K562 (cell line): ENCODE measurements at regions not wholly inside any gene's neighbourhood (a gene's known extent, or its start where the extent isn't known, plus 50 kb on each side); places are given as distances from the start of the nearest gene placed in this dataset.

ENCODE experiments used
- ATAC-seq: fragments of 200-7000 bp; cut with Tn5 transposase; 3 replicates; pipeline ENCODE4 v1.9.1; 2020; ENCODE audit warnings: moderate library complexity
- BruUV-seq: library from RNA; stranded (reverse); fragments of 400-500 nt; replicated peaks from 2 replicates; lab custom pipeline; 2021; lab: Mats Ljungman, UMichigan
- CTCF ChIA-PET: fragments of 300-600 bp; formaldehyde crosslinking; extraction: SDS; loops from one replicate; lab custom pipeline; 2021; ENCODE audit warnings: low intra/inter-chr PET ratio; lab: Yijun Ruan, JAX
- POLR2A ChIA-PET: fragments of 300-600, 350-650 bp; sonication (Branson Sonifier 250); formaldehyde crosslinking; extraction: SDS; loops from one replicate; lab custom pipeline; 2021; ENCODE audit warnings: antibody characterized with exemption, inconsistent platforms; lab: Yijun Ruan, JAX
- DNase-seq, 4 experiments: peaks; one replicate each; pipeline versions ENCODE4 v3.0.0 to v3.0.0-alpha.2; 2011 to 2018; ENCODE audit warnings: low spot score in 3 of 4, mixed read lengths in 3 of 4; ENCODE audit errors: extremely low read depth in 1 of 4
- FAIRE-seq: peaks from 2 replicates; lab custom pipeline; 2011; peaks lifted over from hg19 to GRCh38; lab: Jason Lieb, UNC
- H2AFZ ChIP-seq: 2 replicates; pipeline ENCODE4 v1.6.0; 2011; ENCODE audit warnings: low read depth, low read length, control low read depth, inconsistent platforms
- H3K27ac ChIP-seq: fragments of 200-600 bp; 3 replicates; pipeline ENCODE4 v1.8.0; 2011; ENCODE audit warnings: low read depth, mild to moderate bottlenecking, control low read depth, inconsistent platforms, low read length, moderate library complexity, mixed read lengths; ENCODE audit errors: extremely low read depth
- H3K27me3 ChIP-seq, 2 experiments: fragments of 300-600 bp in 1 of 2; 2 replicates in 1 of 2; 3 replicates in 1 of 2; pipeline versions ENCODE4 v1.6.0 to v1.8.0; 2011; ENCODE audit warnings: inconsistent platforms in 2 of 2, low read length in 2 of 2, mild to moderate bottlenecking in 1 of 2, mixed read lengths in 1 of 2, moderate library complexity in 1 of 2; ENCODE audit not compliant: control insufficient read depth in 2 of 2, insufficient read depth in 2 of 2
- H3K36me3 ChIP-seq: fragments of 300-600 bp; 3 replicates; pipeline ENCODE4 v1.8.0; 2011; ENCODE audit warnings: mild to moderate bottlenecking, low read length, inconsistent platforms; ENCODE audit not compliant: control insufficient read depth, insufficient read depth
- H3K4me1 ChIP-seq, 2 experiments: fragments of 200-600 bp in 1 of 2; replicated peaks in 1 of 2; 2 replicates in 1 of 2; 3 replicates in 1 of 2; pipeline versions ENCODE4 v1.5.1 to v1.8.0; 2011; ENCODE audit warnings: inconsistent platforms in 2 of 2, low read length in 2 of 2, mild to moderate bottlenecking in 1 of 2, mixed read lengths in 1 of 2, moderate library complexity in 1 of 2; ENCODE audit not compliant: control insufficient read depth in 2 of 2, insufficient read depth in 2 of 2
- H3K4me2 ChIP-seq: 2 replicates; pipeline ENCODE4 v1.6.1; 2011; ENCODE audit warnings: low read length, control low read depth, inconsistent platforms, mixed read lengths; ENCODE audit not compliant: insufficient read depth
- H3K4me3 ChIP-seq: fragments of 200-600 bp; sonication (generic), shearing (Covaris generic); 2 replicates; pipeline ENCODE4 v1.5.1; 2016; ENCODE audit warnings: control low read depth, inconsistent platforms
- H3K79me2 ChIP-seq: fragments of 200-600 bp; 3 replicates; pipeline ENCODE4 v1.8.0; 2011; ENCODE audit warnings: low read length, inconsistent platforms; ENCODE audit not compliant: control insufficient read depth, insufficient read depth
- H3K9ac ChIP-seq, 2 experiments: 2 replicates each; pipeline versions ENCODE4 v1.6.0 to v1.6.1; 2011; ENCODE audit warnings: low read depth in 2 of 2, low read length in 2 of 2, control low read depth in 1 of 2, inconsistent platforms in 1 of 2, mild to moderate bottlenecking in 1 of 2, mixed read lengths in 1 of 2; ENCODE audit not compliant: insufficient read depth in 1 of 2
- H3K9me1 ChIP-seq: one replicate; pipeline ENCODE4 v1.6.0; 2011; ENCODE audit warnings: inconsistent platforms, mild to moderate bottlenecking, low read length, moderate library complexity; ENCODE audit not compliant: control insufficient read depth, insufficient read depth
- H3K9me3 ChIP-seq: replicated peaks from 2 replicates; pipeline ENCODE4 v1.5.1; 2011; ENCODE audit warnings: low read depth, low read length, inconsistent platforms; ENCODE audit not compliant: control insufficient read depth, insufficient read depth
- H4K20me1 ChIP-seq: replicated peaks from 2 replicates; pipeline ENCODE4 v1.6.1; 2011; ENCODE audit warnings: low read length, inconsistent platforms, mixed read lengths; ENCODE audit not compliant: control insufficient read depth, insufficient read depth
- GATA2 ChIP-seq: sonication (generic); formaldehyde crosslinking; IDR thresholded peaks from 2 replicates; pipeline ENCODE4 v1.4.0; 2020; ENCODE audit warnings: mild to moderate bottlenecking, missing genetic modification reagents
- HDGF ChIP-seq: fragments of 450-650 bp; IDR thresholded peaks from 2 replicates; pipeline ENCODE4 v1.6.1; 2016
- NUFIP1 ChIP-seq: fragments of 450-650 bp; IDR thresholded peaks from 2 replicates; pipeline ENCODE4 v1.6.1; 2018; ENCODE audit not compliant: partially characterized antibody
- TSHZ1 ChIP-seq: fragments of 250-450 bp; sonication (Bioruptor Pico); IDR thresholded peaks from 2 replicates; pipeline ENCODE4 v1.4.0; 2020; ENCODE audit warnings: mild to moderate bottlenecking, moderate library complexity
- whole genome bisulfite sequencing: fragments of 100-300 bp; shearing (Covaris generic); methylation state at CpG from one replicate; pipeline ENCODE4 v1.1.6; 2016; ENCODE audit warnings: low coverage, mixed read lengths; ENCODE audit not compliant: insufficient coverage; ENCODE audit errors: missing lambda C conversion rate; 5-methylcytosine and 5-hydroxymethylcytosine counted together
- in situ Hi-C: fragments of 300-500 bp; cut with MboI; formaldehyde crosslinking; loops from 4 replicates; pipeline ENCODE4 v1.15.0; 2018; ENCODE audit warnings: inconsistent platforms, mixed read lengths
- intact Hi-C: fragments of 100-400 bp; cut with micrococcal nuclease; formaldehyde crosslinking; loops from 2 replicates; pipeline ENCODE4 v1.14.2; 2022

GRCh38 chr9:102202126-102202525, 463.7 kb upstream of the GRIN3A start:
- in situ Hi-C loops (no loop called here), intact Hi-C loops (no loop called here)
- Histone ChIP-seq H3K27ac (no peak overlapping the region), H3K27me3 (no peaks in the 10 kb centered on the region), H3K4me1 (no peaks in the 10 kb centered on the region), H3K4me3 (no peak overlapping the region), H4K20me1 (no peaks in the 10 kb centered on the region), H3K4me2 (no peak overlapping the region), H2AFZ (no peak overlapping the region), H3K9ac (no peak overlapping the region), H3K9me1 (no peaks in the 10 kb centered on the region), H3K9me3 (no peaks in the 10 kb centered on the region), H3K79me2 (no peaks in the 10 kb centered on the region), H3K36me3 (no peaks in the 10 kb centered on the region)
- DNase-seq, result no peak
- ATAC-seq, result no peak
- BruUV-seq, result no TSS peak
- 0% methylated on average over 1 of the region's 1 CpG for WGBS
- ChIA-PET POLR2A (no interaction called here), CTCF (no interaction called here)
- FAIRE-seq, result no peak
- no peak for TF ChIP-seq GATA2 (CRISPR knock-in tag)
- no peak for TF ChIP-seq TSHZ1

- CTCF ChIA-PET, result no interaction called here
- in situ Hi-C loops, result no loop called here
- 0% methylated on average over 1 of the region's 1 CpG for WGBS
- H3K27me3 ChIP-seq, result no peaks in the 10 kb centered on the region
- no peak overlapping the region for H3K4me2 ChIP-seq
- TF ChIP-seq NUFIP1 (no peak), HDGF (no peak)
- TF ChIP-seq, all 486 proteins: peak for 0
- no peak for ATAC-seq
- POLR2A ChIA-PET, result interaction anchor here (0.6 kb wide), 1 partner anchor 534 kb away, joined by 4 read pairs; no protein-coding TSS in a partner anchor
- no peak for DNase-seq
- intact Hi-C loops, result no loop called here
- H3K27ac ChIP-seq, result no peak overlapping the region
- no peak for FAIRE-seq
- no peaks in the 10 kb centered on the region for H3K9me1 ChIP-seq
- H3K9ac ChIP-seq, result no peak overlapping the region
- H3K9me3 ChIP-seq, result no peaks in the 10 kb centered on the region
- no peaks in the 10 kb centered on the region for H4K20me1 ChIP-seq
- no TSS peak for BruUV-seq
- H3K36me3 ChIP-seq, result no peaks in the 10 kb centered on the region
- H3K4me3 ChIP-seq, result no peak overlapping the region
- H2AFZ ChIP-seq, result no peak overlapping the region
- H3K79me2 ChIP-seq, result no peaks in the 10 kb centered on the region
- H3K4me1 ChIP-seq, result no peaks in the 10 kb centered on the region
Observed at GRCh38 chr9:102185962-102186361, 447.5 kb upstream of the GRIN3A start.
